HEK293 (cell line): ENCODE measurements at regions not wholly inside any gene's neighbourhood (a gene's known extent, or its start where the extent isn't known, plus 50 kb on each side); places are given as distances from the start of the nearest gene placed in this dataset.

Experiments
- CTCF ChIA-PET: fragments of 350-600 bp; formaldehyde crosslinking; extraction: SDS; loops from one replicate; lab custom pipeline; 2021; ENCODE audit warnings: antibody characterized with exemption; lab: Yijun Ruan, JAX
- POLR2A ChIA-PET: fragments of 300-600 bp; formaldehyde crosslinking; extraction: SDS; loops from one replicate; lab custom pipeline; 2020; ENCODE audit warnings: antibody characterized with exemption, inconsistent platforms; lab: Yijun Ruan, JAX
- H3K27ac ChIP-seq: fragments of 200-500 bp; sonication (Bioruptor generic); 2 replicates; pipeline ENCODE4 v1.5.1; 2014; ENCODE audit warnings: low read depth, low read length, control low read depth, inconsistent platforms; ENCODE audit errors: extremely low read depth
- H3K36me3 ChIP-seq, 2 experiments: fragments of 200-500 bp in 1 of 2; sonication (Bioruptor generic) in 1 of 2; 1 replicate in 1 of 2; 2 replicates in 1 of 2; pipeline ENCODE4 v1.5.1; 2014 to 2017; ENCODE audit warnings: inconsistent platforms in 2 of 2, low read length in 2 of 2; ENCODE audit not compliant: control insufficient read depth in 2 of 2, insufficient read depth in 1 of 2
- H3K4me1 ChIP-seq: fragments of 200-500 bp; sonication (Bioruptor generic); 2 replicates; pipeline ENCODE4 v1.5.1; 2014; ENCODE audit warnings: mild to moderate bottlenecking, low read length, inconsistent platforms; ENCODE audit not compliant: control insufficient read depth, insufficient read depth
- H3K4me3 ChIP-seq: 2 replicates; pipeline ENCODE4 v1.5.1; 2011; ENCODE audit warnings: low read depth, mild to moderate bottlenecking, control low read depth, low read length, moderate library complexity
- H3K9me3 ChIP-seq: fragments of 200-500 bp; sonication (Bioruptor generic); 2 replicates; pipeline ENCODE4 v1.5.1; 2014; ENCODE audit warnings: low read depth, low read length, inconsistent platforms; ENCODE audit not compliant: control insufficient read depth, insufficient read depth
- BCL11B ChIP-seq: fragments of 450-650 bp; formaldehyde crosslinking; IDR thresholded peaks from 2 replicates; pipeline ENCODE4 v1.5.1; 2016; ENCODE audit warnings: low read depth, missing biosample characterization, missing genetic modification characterization
- HOXD13 ChIP-seq: sonication (generic); formaldehyde crosslinking; IDR thresholded peaks from 2 replicates; pipeline ENCODE4 v1.8.0; 2022; ENCODE audit warnings: missing genetic modification reagents, borderline replicate concordance
- IKZF3 ChIP-seq: fragments of 450-650 bp; IDR thresholded peaks from 2 replicates; pipeline ENCODE4 v1.5.0; 2018; ENCODE audit warnings: missing biosample characterization, mild to moderate bottlenecking, missing genetic modification characterization, moderate library complexity
- KLF9 ChIP-seq: fragments of 450-650 bp; formaldehyde crosslinking; IDR thresholded peaks from 2 replicates; pipeline ENCODE4 v1.5.1; 2016; ENCODE audit warnings: missing biosample characterization, missing genetic modification characterization, low read depth
- OVOL3 ChIP-seq: fragments of 450-650 bp; formaldehyde crosslinking; IDR thresholded peaks from 2 replicates; pipeline ENCODE4 v1.5.1; 2016; ENCODE audit warnings: missing biosample characterization, missing genetic modification characterization
- SP7 ChIP-seq: fragments of 450-650 bp; formaldehyde crosslinking; IDR thresholded peaks from 2 replicates; pipeline ENCODE4 v1.5.1; 2016; ENCODE audit warnings: missing biosample characterization, missing genetic modification characterization
- ZNF10 ChIP-seq: fragments of 450-650 bp; formaldehyde crosslinking; IDR thresholded peaks from 2 replicates; pipeline ENCODE4 v1.5.1; 2017; ENCODE audit warnings: missing biosample characterization, missing genetic modification characterization
- ZNF19 ChIP-seq: fragments of 450-650 bp; formaldehyde crosslinking; IDR thresholded peaks from 2 replicates; pipeline ENCODE4; 2016; ENCODE audit warnings: missing biosample characterization, missing genetic modification characterization, low read depth
- ZNF266 ChIP-seq: fragments of 450-650 bp; formaldehyde crosslinking; IDR thresholded peaks from 2 replicates; pipeline ENCODE4 v1.5.1; 2016; ENCODE audit warnings: missing biosample characterization, missing genetic modification characterization, low read depth
- ZNF292 ChIP-seq: fragments of 450-650 bp; formaldehyde crosslinking; IDR thresholded peaks from 2 replicates; pipeline ENCODE4 v1.5.1; 2016; ENCODE audit warnings: low read depth, missing biosample characterization, missing genetic modification characterization, borderline replicate concordance
- ZNF433 ChIP-seq: fragments of 450-650 bp; formaldehyde crosslinking; IDR thresholded peaks from 2 replicates; pipeline ENCODE4 v1.5.1; 2016; ENCODE audit warnings: missing biosample characterization, missing genetic modification characterization, low read depth
- ZNF501 ChIP-seq: fragments of 450-650 bp; formaldehyde crosslinking; IDR thresholded peaks from 2 replicates; pipeline ENCODE4 v1.5.1; 2016; ENCODE audit warnings: missing biosample characterization, missing genetic modification characterization
- ZNF510 ChIP-seq: fragments of 450-650 bp; formaldehyde crosslinking; IDR thresholded peaks from 2 replicates; pipeline ENCODE4 v1.5.1; 2018; ENCODE audit warnings: mild to moderate bottlenecking, missing genetic modification characterization, missing biosample characterization; ENCODE audit not compliant: insufficient replicate concordance
- ZNF529 ChIP-seq: fragments of 450-650 bp; formaldehyde crosslinking; IDR thresholded peaks from 2 replicates; pipeline ENCODE4 v1.5.1; 2017; ENCODE audit warnings: missing genetic modification characterization, missing biosample characterization; ENCODE audit not compliant: insufficient replicate concordance
- ZNF610 ChIP-seq: fragments of 450-650 bp; formaldehyde crosslinking; IDR thresholded peaks from 2 replicates; pipeline ENCODE4 v1.5.1; 2016; ENCODE audit warnings: missing biosample characterization, missing genetic modification characterization, borderline replicate concordance
- ZNF664 ChIP-seq: fragments of 450-650 bp; formaldehyde crosslinking; IDR thresholded peaks from 2 replicates; pipeline ENCODE4 v1.5.1; 2016; ENCODE audit warnings: missing biosample characterization, missing genetic modification characterization
- ZNF707 ChIP-seq: fragments of 450-650 bp; formaldehyde crosslinking; IDR thresholded peaks from 2 replicates; pipeline ENCODE4 v1.5.1; 2016; ENCODE audit warnings: missing biosample characterization, missing genetic modification characterization
- TF ChIP-seq, protein P1 (sequence below): fragments of 450-650 bp; formaldehyde crosslinking; IDR thresholded peaks from 2 replicates; pipeline ENCODE4 v1.5.1; 2016; ENCODE audit warnings: missing biosample characterization, missing genetic modification characterization, borderline replicate concordance
- TF ChIP-seq, protein P2 (sequence below): sonication (generic); formaldehyde crosslinking; IDR thresholded peaks from 2 replicates; pipeline ENCODE4 v1.8.1; 2022; ENCODE audit warnings: mild to moderate bottlenecking, moderate library complexity, missing genetic modification reagents
- TF ChIP-seq, protein P3 (sequence below): fragments of 450-650 bp; formaldehyde crosslinking; IDR thresholded peaks from 2 replicates; pipeline ENCODE4 v1.5.1; 2016; ENCODE audit warnings: missing biosample characterization, missing genetic modification characterization
- TF ChIP-seq, protein P4 (sequence below): fragments of 450-650 bp; formaldehyde crosslinking; IDR thresholded peaks from 2 replicates; pipeline ENCODE4 v1.5.1; 2016; ENCODE audit warnings: missing biosample characterization, missing genetic modification characterization
- TF ChIP-seq, protein P5 (sequence below): fragments of 450-650 bp; IDR thresholded peaks from 2 replicates; pipeline ENCODE4 v1.5.1; 2018; ENCODE audit warnings: missing biosample characterization, missing genetic modification characterization

DNA sequence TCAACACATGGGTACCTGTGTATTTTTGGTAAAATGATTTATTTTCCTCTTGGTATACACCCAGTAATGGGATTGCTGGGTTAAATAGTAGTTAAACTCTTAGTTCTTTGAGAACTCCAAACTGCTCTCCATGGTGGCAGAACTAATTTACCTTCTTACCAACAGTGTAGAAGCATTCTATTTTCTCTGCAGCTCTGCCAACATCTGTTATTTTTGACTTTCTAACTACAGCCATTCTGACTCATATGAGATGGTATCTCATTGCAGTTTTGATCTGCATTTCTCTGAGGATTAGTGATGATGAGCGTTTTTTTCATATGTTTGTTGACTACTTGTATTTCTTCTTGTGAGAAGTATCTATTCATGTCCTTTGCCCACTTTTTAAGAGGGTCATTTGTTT lies 180.6 kb downstream of the FSIP2 start:
- no peak for TF ChIP-seq KLF9 (tag by site-specific recombination)
- TF ChIP-seq ZNF610 (tag by site-specific recombination): no peak
- no peak for TF ChIP-seq ZNF529 (tag by site-specific recombination)
- TF ChIP-seq HOXD13 (CRISPR knock-in tag): no peak
- Histone ChIP-seq H3K4me3 (no peak overlapping the region), H3K27ac (no peak overlapping the region), H3K36me3 (no peaks in the 10 kb centered on the region), H3K4me1 (no peaks in the 10 kb centered on the region), H3K9me3 (no peaks in the 10 kb centered on the region)
- ChIA-PET POLR2A (no interaction called here), CTCF (no interaction called here)

DNA sequence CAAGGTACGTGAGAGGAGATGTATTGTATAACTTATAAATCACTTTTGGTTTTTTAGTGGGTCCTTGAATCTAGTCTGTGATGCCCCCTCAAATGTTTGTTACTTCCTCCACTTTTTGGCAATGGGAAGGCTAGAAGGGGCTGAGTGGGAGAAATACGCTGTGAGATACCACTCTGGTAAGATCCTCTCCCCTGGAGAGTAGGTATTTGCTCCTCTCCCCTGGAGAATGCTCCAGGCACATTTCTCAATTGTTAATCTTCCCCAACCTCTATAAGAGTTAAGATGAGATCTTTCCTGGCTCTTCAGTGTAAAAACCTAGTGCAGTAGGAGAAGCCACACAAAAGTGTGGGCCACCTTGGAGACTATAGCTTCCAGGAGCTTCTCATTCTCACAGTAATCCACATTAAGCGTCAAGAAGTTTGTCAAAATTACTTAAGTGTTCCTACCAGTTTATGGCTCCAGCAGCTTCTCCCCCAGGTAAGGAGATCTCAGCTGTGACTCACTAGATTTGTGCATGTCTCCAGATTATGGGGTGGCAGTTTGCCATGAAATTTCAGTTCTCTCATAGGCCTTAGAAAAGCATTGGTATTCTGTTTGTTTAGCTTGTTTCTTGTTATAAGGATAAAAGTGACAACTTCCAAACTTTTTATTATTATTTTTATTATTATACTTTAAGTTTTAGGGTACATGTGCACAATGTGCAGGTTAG lies 182.6 kb downstream of the FSIP2 start:
- no peaks in the 10 kb centered on the region for H3K36me3 ChIP-seq
- no peaks in the 10 kb centered on the region for H3K4me1 ChIP-seq
- ChIA-PET CTCF (interaction anchor here (0.6 kb wide), 1 partner anchor 29 kb away, joined by 4 read pairs; no protein-coding TSS in a partner anchor), POLR2A (no interaction called here)
- H3K4me3 ChIP-seq: no peak overlapping the region
- TF ChIP-seq ZNF292 (tag by site-specific recombination): no peak
- TF ChIP-seq ZNF707: no peak
- TF ChIP-seq IKZF3: no peak
- no peak for TF ChIP-seq ZNF10
- TF ChIP-seq, protein P1, sequence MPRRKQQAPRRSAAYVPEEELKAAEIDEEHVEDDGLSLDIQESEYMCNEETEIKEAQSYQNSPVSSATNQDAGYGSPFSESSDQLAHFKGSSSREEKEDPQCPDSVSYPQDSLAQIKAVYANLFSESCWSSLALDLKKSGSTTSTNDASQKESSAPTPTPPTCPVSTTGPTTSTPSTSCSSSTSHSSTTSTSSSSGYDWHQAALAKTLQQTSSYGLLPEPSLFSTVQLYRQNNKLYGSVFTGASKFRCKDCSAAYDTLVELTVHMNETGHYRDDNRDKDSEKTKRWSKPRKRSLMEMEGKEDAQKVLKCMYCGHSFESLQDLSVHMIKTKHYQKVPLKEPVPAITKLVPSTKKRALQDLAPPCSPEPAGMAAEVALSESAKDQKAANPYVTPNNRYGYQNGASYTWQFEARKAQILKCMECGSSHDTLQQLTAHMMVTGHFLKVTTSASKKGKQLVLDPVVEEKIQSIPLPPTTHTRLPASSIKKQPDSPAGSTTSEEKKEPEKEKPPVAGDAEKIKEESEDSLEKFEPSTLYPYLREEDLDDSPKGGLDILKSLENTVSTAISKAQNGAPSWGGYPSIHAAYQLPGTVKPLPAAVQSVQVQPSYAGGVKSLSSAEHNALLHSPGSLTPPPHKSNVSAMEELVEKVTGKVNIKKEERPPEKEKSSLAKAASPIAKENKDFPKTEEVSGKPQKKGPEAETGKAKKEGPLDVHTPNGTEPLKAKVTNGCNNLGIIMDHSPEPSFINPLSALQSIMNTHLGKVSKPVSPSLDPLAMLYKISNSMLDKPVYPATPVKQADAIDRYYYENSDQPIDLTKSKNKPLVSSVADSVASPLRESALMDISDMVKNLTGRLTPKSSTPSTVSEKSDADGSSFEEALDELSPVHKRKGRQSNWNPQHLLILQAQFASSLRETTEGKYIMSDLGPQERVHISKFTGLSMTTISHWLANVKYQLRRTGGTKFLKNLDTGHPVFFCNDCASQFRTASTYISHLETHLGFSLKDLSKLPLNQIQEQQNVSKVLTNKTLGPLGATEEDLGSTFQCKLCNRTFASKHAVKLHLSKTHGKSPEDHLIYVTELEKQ (tag by site-specific recombination): no peak
- TF ChIP-seq ZNF510 (tag by site-specific recombination): no peak
- TF ChIP-seq ZNF664: no peak
- TF ChIP-seq OVOL3 (tag by site-specific recombination): no peak
- TF ChIP-seq ZNF266 (tag by site-specific recombination): no peak
- TF ChIP-seq, protein P2, sequence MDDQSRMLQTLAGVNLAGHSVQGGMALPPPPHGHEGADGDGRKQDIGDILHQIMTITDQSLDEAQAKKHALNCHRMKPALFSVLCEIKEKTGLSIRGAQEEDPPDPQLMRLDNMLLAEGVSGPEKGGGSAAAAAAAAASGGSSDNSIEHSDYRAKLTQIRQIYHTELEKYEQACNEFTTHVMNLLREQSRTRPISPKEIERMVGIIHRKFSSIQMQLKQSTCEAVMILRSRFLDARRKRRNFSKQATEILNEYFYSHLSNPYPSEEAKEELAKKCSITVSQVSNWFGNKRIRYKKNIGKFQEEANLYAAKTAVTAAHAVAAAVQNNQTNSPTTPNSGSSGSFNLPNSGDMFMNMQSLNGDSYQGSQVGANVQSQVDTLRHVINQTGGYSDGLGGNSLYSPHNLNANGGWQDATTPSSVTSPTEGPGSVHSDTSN (CRISPR knock-in tag): no peak
- TF ChIP-seq, protein P3, sequence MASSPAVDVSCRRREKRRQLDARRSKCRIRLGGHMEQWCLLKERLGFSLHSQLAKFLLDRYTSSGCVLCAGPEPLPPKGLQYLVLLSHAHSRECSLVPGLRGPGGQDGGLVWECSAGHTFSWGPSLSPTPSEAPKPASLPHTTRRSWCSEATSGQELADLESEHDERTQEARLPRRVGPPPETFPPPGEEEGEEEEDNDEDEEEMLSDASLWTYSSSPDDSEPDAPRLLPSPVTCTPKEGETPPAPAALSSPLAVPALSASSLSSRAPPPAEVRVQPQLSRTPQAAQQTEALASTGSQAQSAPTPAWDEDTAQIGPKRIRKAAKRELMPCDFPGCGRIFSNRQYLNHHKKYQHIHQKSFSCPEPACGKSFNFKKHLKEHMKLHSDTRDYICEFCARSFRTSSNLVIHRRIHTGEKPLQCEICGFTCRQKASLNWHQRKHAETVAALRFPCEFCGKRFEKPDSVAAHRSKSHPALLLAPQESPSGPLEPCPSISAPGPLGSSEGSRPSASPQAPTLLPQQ (tag by site-specific recombination): no peak
- no peak for TF ChIP-seq BCL11B
- TF ChIP-seq, protein P4, sequence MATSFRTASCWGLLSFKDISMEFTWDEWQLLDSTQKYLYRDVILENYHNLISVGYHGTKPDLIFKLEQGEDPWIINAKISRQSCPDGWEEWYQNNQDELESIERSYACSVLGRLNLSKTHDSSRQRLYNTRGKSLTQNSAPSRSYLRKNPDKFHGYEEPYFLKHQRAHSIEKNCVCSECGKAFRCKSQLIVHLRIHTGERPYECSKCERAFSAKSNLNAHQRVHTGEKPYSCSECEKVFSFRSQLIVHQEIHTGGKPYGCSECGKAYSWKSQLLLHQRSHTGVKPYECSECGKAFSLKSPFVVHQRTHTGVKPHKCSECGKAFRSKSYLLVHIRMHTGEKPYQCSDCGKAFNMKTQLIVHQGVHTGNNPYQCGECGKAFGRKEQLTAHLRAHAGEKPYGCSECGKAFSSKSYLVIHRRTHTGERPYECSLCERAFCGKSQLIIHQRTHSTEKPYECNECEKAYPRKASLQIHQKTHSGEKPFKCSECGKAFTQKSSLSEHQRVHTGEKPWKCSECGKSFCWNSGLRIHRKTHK (tag by site-specific recombination): no peak
- TF ChIP-seq ZNF501 (tag by site-specific recombination): no peak
- TF ChIP-seq ZNF19 (tag by site-specific recombination): no peak
- TF ChIP-seq SP7 (tag by site-specific recombination): no peak
- no peak for TF ChIP-seq ZNF433 (tag by site-specific recombination)
- TF ChIP-seq, protein P5, sequence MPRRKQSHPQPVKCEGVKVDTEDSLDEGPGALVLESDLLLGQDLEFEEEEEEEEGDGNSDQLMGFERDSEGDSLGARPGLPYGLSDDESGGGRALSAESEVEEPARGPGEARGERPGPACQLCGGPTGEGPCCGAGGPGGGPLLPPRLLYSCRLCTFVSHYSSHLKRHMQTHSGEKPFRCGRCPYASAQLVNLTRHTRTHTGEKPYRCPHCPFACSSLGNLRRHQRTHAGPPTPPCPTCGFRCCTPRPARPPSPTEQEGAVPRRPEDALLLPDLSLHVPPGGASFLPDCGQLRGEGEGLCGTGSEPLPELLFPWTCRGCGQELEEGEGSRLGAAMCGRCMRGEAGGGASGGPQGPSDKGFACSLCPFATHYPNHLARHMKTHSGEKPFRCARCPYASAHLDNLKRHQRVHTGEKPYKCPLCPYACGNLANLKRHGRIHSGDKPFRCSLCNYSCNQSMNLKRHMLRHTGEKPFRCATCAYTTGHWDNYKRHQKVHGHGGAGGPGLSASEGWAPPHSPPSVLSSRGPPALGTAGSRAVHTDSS (tag by site-specific recombination): no peak
- H3K9me3 ChIP-seq: no peaks in the 10 kb centered on the region
- no peak overlapping the region for H3K27ac ChIP-seq
